GM12872 (cell line): ENCODE measurements at regions not wholly inside any gene's neighbourhood (a gene's known extent, or its start where the extent isn't known, plus 50 kb on each side); places are given as distances from the start of the nearest gene placed in this dataset.

Source experiments
- TF ChIP-seq, protein P1 (sequence below): IDR thresholded peaks from 3 replicates; pipeline ENCODE4 v1.5.1; 2011; ENCODE audit warnings: low read depth, mild to moderate bottlenecking, low read length, moderate library complexity; ENCODE audit not compliant: insufficient read depth

DNA sequence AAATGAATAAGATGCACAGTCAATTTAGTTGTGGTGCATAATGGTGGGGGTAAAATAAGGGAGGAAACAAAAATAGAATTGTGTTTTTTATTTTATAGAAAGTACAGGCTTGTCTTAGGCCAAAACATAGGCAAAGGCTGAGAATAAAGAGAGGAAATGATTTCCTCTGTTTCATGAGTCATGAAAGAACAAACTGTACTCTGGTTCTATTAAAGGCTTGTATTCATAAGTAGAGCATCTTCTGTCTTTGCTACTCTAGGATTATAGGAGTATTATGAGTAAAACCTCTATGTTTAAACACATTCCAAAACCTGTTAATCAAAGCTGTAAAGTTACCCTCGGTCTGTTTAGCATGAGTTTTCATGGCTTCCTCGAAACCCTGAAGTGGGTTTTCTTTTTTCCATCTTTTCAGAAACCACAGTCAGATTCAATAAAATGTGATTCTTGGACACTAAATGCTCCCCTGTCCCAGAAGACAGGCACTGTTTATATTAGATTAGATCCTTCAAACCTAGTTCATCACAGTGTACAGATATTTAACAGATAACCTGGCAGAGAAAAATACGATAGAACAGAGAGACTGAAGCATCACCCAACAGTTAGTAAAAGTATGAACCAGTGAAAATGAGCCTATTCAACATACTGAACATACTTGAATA, 473.9 kb upstream of the CYLC2 start:
- TF ChIP-seq, protein P1, sequence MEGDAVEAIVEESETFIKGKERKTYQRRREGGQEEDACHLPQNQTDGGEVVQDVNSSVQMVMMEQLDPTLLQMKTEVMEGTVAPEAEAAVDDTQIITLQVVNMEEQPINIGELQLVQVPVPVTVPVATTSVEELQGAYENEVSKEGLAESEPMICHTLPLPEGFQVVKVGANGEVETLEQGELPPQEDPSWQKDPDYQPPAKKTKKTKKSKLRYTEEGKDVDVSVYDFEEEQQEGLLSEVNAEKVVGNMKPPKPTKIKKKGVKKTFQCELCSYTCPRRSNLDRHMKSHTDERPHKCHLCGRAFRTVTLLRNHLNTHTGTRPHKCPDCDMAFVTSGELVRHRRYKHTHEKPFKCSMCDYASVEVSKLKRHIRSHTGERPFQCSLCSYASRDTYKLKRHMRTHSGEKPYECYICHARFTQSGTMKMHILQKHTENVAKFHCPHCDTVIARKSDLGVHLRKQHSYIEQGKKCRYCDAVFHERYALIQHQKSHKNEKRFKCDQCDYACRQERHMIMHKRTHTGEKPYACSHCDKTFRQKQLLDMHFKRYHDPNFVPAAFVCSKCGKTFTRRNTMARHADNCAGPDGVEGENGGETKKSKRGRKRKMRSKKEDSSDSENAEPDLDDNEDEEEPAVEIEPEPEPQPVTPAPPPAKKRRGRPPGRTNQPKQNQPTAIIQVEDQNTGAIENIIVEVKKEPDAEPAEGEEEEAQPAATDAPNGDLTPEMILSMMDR: no peak

- TF ChIP-seq, protein P1: no peak
Measured at GRCh38 chr9:102519423-102519822, 475.7 kb upstream of the CYLC2 start.

DNA sequence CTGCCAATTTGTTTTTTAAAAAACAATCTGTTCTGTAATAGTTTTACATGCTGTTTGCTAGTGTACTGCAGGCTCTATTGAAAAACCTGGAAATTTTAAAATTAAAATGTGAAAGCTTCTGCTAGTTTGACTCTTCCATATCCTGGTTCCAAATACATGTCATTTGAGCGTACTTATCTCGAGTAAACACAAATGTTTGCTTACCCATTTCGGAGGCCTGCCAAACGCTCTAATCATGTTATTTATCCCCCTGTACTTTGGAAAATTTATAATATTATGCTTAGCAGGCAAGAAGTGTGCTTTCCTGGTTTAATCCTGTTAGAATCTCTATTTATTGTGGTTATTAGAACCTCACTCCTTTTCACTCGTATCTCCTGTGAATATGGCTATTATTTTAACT, 476.8 kb upstream of the CYLC2 start:
- TF ChIP-seq, protein P1: no peak

DNA sequence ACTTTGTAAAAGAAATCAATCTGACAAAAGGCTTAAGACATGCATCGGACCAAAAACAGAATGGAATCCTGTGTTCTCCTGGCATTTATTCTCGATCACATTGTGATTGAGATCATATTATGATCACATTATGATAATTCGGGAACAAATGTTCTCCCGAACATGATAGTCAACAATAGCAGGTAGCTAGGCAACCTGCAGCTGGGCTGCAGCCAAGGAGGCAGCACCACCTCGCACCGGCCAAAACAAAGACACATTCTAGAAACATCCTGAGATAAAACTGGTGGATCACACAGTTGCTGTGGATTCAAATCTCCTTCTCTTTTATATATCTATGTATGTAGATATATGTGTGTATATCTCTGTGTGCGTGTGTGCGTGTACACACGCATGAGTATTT, 480.6 kb upstream of the CYLC2 start:
- TF ChIP-seq, protein P1: no peak

GRCh38 chr9:102507044-102507687, 488.0 kb upstream of the CYLC2 start:
- TF ChIP-seq, protein P1: no peak

DNA sequence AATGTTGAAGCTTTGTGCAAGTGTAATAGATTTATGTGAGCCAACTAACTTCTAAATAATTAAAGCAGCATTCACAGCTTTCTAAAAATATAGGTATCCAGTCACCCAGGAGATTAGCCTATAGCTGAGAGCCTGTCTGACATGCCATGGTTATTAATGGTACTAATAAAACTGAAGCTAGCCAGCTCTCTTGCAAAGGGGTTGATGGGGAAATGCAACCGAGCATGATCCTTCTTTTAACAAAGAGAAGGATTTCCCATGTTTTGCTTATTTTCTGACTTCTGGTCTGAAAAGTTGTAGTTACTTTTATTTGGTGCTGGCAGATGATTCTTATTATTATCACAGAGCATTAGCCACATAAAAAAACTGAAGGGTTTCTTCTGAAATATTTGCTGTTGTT, 488.7 kb upstream of the CYLC2 start:
- TF ChIP-seq, protein P1: no peak

- TF ChIP-seq, protein P1: no peak
Measured at GRCh38 chr9:102499468-102499867, 495.7 kb upstream of the CYLC2 start.
